Astrocyte (in vitro differentiated cells and primary cell): ENCODE measurements at regions not wholly inside any gene's neighbourhood (a gene's known extent, or its start where the extent isn't known, plus 50 kb on each side); places are given as distances from the start of the nearest gene placed in this dataset.

Source experiments
- DNase-seq: peaks from one replicate; pipeline ENCODE4 v3.0.0-alpha.2; 2010; ENCODE audit warnings: low read depth
- FAIRE-seq: peaks from 2 replicates; lab custom pipeline; 2011; peaks lifted over from hg19 to GRCh38; lab: Jason Lieb, UNC
- H2AFZ ChIP-seq: 2 replicates; pipeline ENCODE4 v1.6.0; 2012; ENCODE audit warnings: low read depth, low read length, inconsistent platforms
- H3K27ac ChIP-seq: 2 replicates; pipeline ENCODE4 v1.5.1; 2011; ENCODE audit warnings: low read depth, low read length, inconsistent platforms
- H3K27me3 ChIP-seq: 2 replicates; pipeline ENCODE4 v1.6.0; 2011; ENCODE audit warnings: low read length, inconsistent platforms; ENCODE audit not compliant: insufficient read depth
- H3K36me3 ChIP-seq: 2 replicates; pipeline ENCODE4 v1.5.1; 2011; ENCODE audit warnings: low read length, inconsistent platforms; ENCODE audit not compliant: insufficient read depth
- H3K4me1 ChIP-seq: 2 replicates; pipeline ENCODE4 v1.5.1; 2011; ENCODE audit warnings: low read length, inconsistent platforms; ENCODE audit not compliant: insufficient read depth
- H3K4me2 ChIP-seq: 2 replicates; pipeline ENCODE4 v1.6.0; 2012; ENCODE audit warnings: low read length, inconsistent platforms
- H3K4me3 ChIP-seq: 2 replicates; pipeline ENCODE4 v1.5.1; 2011; ENCODE audit warnings: low read depth, mild to moderate bottlenecking, low read length, inconsistent platforms; ENCODE audit not compliant: insufficient read depth
- H3K79me2 ChIP-seq: 2 replicates; pipeline ENCODE4 v1.6.0; 2012; ENCODE audit warnings: mild to moderate bottlenecking, low read length, inconsistent platforms; ENCODE audit not compliant: insufficient read depth
- H3K9ac ChIP-seq: 2 replicates; pipeline ENCODE4 v1.6.0; 2012; ENCODE audit warnings: mild to moderate bottlenecking, low read length, inconsistent platforms
- H3K9me3 ChIP-seq: 2 replicates; pipeline ENCODE4 v1.5.1; 2012; ENCODE audit warnings: low read depth, mild to moderate bottlenecking, low read length, inconsistent platforms; ENCODE audit not compliant: insufficient read depth
- H4K20me1 ChIP-seq: 2 replicates; pipeline ENCODE4 v1.6.0; 2012; ENCODE audit warnings: low read length, inconsistent platforms; ENCODE audit not compliant: insufficient read depth
- H3K27ac Mint-ChIP-seq: one replicate; pipeline ENCODE4 v1.8.0; 2021; ENCODE audit warnings: mild to moderate bottlenecking, mixed read lengths; ENCODE audit not compliant: unreplicated experiment
- H3K27me3 Mint-ChIP-seq: one replicate; pipeline ENCODE4 v1.8.0; 2021; ENCODE audit warnings: low read depth, mixed read lengths; ENCODE audit not compliant: unreplicated experiment
- H3K36me3 Mint-ChIP-seq: one replicate; pipeline ENCODE4 v1.8.0; 2021; ENCODE audit warnings: low read depth, mixed read lengths; ENCODE audit not compliant: unreplicated experiment
- H3K4me1 Mint-ChIP-seq: one replicate; pipeline ENCODE4 v1.8.0; 2021; ENCODE audit warnings: low read depth, mixed read lengths; ENCODE audit not compliant: unreplicated experiment
- H3K4me3 Mint-ChIP-seq: one replicate; pipeline ENCODE4 v1.8.0; 2021; ENCODE audit warnings: mild to moderate bottlenecking, moderate library complexity, mixed read lengths; ENCODE audit not compliant: unreplicated experiment
- H3K9me3 Mint-ChIP-seq: one replicate; pipeline ENCODE4 v1.8.0; 2021; ENCODE audit warnings: mild to moderate bottlenecking, mixed read lengths; ENCODE audit not compliant: unreplicated experiment
- CTCF ChIP-seq: IDR thresholded peaks from 2 replicates; pipeline ENCODE4 v1.5.1; 2011; ENCODE audit warnings: low read depth, mild to moderate bottlenecking, inconsistent platforms, low read length, moderate library complexity; ENCODE audit not compliant: insufficient read depth
- EZH2 ChIP-seq: IDR thresholded peaks from 2 replicates; pipeline ENCODE4 v1.6.1; 2012; ENCODE audit warnings: mild to moderate bottlenecking, low read length, inconsistent platforms; ENCODE audit not compliant: insufficient read depth

GRCh38 chr21:41604583-41605041, 96.7 kb upstream of the TMPRSS2 start:
- Histone ChIP-seq H2AFZ (no peak overlapping the region), H3K4me1 (no peaks in the 10 kb centered on the region), H3K27ac (no peak overlapping the region), H3K79me2 (no peaks in the 10 kb centered on the region), H3K9ac (no peak overlapping the region), H3K27me3 (no peaks in the 10 kb centered on the region), H3K4me3 (no peak overlapping the region), H3K4me2 (no peak overlapping the region), H3K36me3 (no peaks in the 10 kb centered on the region), H3K9me3 (no peaks in the 10 kb centered on the region), H4K20me1 (no peaks in the 10 kb centered on the region)
- Mint-ChIP-seq H3K36me3 (peaks cover 9% of the 10 kb centered on the region), H3K4me1 (no peaks in the 10 kb centered on the region), H3K4me3 (no peak overlapping the region), H3K9me3 (peaks cover 4% of the 10 kb centered on the region), H3K27ac (no peak overlapping the region), H3K27me3 (peaks cover 32% of the 10 kb centered on the region)
- FAIRE-seq, result no peak
- no peak for DNase-seq
- TF ChIP-seq EZH2 (no peak), CTCF (no peak)

DNA sequence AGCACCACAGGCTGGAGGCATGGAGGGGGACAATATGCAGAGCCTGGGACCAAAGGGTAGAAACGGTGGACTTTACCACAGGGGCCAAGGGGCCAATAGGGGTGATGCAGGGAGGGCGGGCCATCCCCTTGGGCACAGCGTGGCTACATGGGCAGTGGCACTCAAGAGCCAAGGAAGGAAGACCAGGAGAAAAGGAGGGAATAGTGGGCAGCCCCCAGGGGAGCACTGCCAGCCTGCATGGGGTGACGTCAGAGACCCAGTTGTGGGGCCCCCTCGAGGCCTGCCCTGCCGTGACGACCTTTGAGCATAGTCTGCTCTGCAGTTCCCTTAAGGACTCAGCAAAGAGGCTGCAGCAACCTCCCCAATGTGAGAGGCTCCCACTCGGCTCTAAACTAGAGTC, 95.5 kb upstream of the TMPRSS2 start:
- no peak overlapping the region for H2AFZ ChIP-seq
- no peak overlapping the region for H3K27ac ChIP-seq
- peak overlapping the region; percentile 53 for H3K27ac Mint-ChIP-seq
- no peaks in the 10 kb centered on the region for H3K36me3 ChIP-seq
- H3K9ac ChIP-seq, result no peak overlapping the region
- H3K79me2 ChIP-seq, result no peaks in the 10 kb centered on the region
- no peak overlapping the region for H3K4me3 Mint-ChIP-seq
- peaks cover 41% of the 10 kb centered on the region for H3K27me3 Mint-ChIP-seq
- peaks cover 5% of the 10 kb centered on the region for H3K9me3 Mint-ChIP-seq
- no peaks in the 10 kb centered on the region for H3K27me3 ChIP-seq
- no peak overlapping the region for H3K4me3 ChIP-seq
- H3K36me3 Mint-ChIP-seq, result peaks cover 8% of the 10 kb centered on the region
- TF ChIP-seq CTCF (no peak), EZH2 (no peak)
- H4K20me1 ChIP-seq, result no peaks in the 10 kb centered on the region
- no peaks in the 10 kb centered on the region for H3K4me1 Mint-ChIP-seq
- H3K4me2 ChIP-seq, result no peak overlapping the region
- no peaks in the 10 kb centered on the region for H3K9me3 ChIP-seq
- FAIRE-seq (no peak), DNase-seq (no peak)
- no peaks in the 10 kb centered on the region for H3K4me1 ChIP-seq

GRCh38 chr21:41602531-41602930, 94.6 kb upstream of the TMPRSS2 start:
- Mint-ChIP-seq H3K27me3 (peaks cover 45% of the 10 kb centered on the region), H3K36me3 (peaks cover 2% of the 10 kb centered on the region), H3K27ac (no peak overlapping the region), H3K4me1 (no peaks in the 10 kb centered on the region), H3K4me3 (no peak overlapping the region), H3K9me3 (peaks cover 6% of the 10 kb centered on the region)
- no peaks in the 10 kb centered on the region for H3K36me3 ChIP-seq
- no peaks in the 10 kb centered on the region for H3K4me1 ChIP-seq
- H3K9me3 ChIP-seq, result no peaks in the 10 kb centered on the region
- no peak overlapping the region for H2AFZ ChIP-seq
- DNase-seq (no peak), FAIRE-seq (no peak)
- H4K20me1 ChIP-seq, result no peaks in the 10 kb centered on the region
- H3K4me3 ChIP-seq, result no peak overlapping the region
- H3K27ac ChIP-seq, result no peak overlapping the region
- no peak overlapping the region for H3K9ac ChIP-seq
- no peak overlapping the region for H3K4me2 ChIP-seq
- no peak for TF ChIP-seq CTCF
- H3K79me2 ChIP-seq, result no peaks in the 10 kb centered on the region
- no peaks in the 10 kb centered on the region for H3K27me3 ChIP-seq
